ENCODE measurements at regions not wholly inside any gene's neighbourhood (a gene's known extent, or its start where the extent isn't known, plus 50 kb on each side); places are given as distances from the start of the nearest gene placed in this dataset.
"Not testable (repeated sequence)": the region's sequence is repeated elsewhere in the genome, so short reads cannot be mapped to it uniquely, and the experiment has no call there.

DNA sequence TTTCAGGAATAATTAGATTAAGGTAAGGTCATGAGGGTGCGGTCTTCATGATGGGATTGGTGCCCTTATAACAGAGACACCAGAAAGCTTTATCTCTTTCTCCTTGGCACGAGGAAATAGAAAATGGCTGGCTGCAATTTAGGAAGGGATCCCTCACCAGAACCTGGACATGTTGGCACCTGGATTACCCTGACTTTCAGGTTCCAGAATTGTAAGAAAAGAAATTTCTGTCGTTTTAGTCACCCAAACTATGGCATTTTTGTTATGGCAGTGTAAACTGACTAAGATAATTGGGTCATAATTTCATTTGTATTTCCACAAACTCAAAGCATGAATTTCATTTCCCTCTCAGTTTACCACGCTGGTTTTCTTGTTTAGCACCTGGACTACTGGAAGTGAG, 473.6 kb downstream of the PTH2R start:
- DNase-seq (ENCODE audit: low read depth): no peak
- no peaks in the 10 kb centered on the region for H3K36me3 ChIP-seq (ENCODE audit: control insufficient read depth, insufficient read depth, low read length)
- H3K27me3 ChIP-seq (ENCODE audit: control insufficient read depth, insufficient read depth, low read length): no peaks in the 10 kb centered on the region
- H3K4me3 ChIP-seq (ENCODE audit: low read depth, low read length): no peak overlapping the region
- TF ChIP-seq, protein P1, sequence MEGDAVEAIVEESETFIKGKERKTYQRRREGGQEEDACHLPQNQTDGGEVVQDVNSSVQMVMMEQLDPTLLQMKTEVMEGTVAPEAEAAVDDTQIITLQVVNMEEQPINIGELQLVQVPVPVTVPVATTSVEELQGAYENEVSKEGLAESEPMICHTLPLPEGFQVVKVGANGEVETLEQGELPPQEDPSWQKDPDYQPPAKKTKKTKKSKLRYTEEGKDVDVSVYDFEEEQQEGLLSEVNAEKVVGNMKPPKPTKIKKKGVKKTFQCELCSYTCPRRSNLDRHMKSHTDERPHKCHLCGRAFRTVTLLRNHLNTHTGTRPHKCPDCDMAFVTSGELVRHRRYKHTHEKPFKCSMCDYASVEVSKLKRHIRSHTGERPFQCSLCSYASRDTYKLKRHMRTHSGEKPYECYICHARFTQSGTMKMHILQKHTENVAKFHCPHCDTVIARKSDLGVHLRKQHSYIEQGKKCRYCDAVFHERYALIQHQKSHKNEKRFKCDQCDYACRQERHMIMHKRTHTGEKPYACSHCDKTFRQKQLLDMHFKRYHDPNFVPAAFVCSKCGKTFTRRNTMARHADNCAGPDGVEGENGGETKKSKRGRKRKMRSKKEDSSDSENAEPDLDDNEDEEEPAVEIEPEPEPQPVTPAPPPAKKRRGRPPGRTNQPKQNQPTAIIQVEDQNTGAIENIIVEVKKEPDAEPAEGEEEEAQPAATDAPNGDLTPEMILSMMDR (IDR thresholded peaks at IDR 0.05; ENCODE audit: insufficient read depth, low read length, severe bottlenecking): no peak
- FAIRE-seq: no peak

DNA sequence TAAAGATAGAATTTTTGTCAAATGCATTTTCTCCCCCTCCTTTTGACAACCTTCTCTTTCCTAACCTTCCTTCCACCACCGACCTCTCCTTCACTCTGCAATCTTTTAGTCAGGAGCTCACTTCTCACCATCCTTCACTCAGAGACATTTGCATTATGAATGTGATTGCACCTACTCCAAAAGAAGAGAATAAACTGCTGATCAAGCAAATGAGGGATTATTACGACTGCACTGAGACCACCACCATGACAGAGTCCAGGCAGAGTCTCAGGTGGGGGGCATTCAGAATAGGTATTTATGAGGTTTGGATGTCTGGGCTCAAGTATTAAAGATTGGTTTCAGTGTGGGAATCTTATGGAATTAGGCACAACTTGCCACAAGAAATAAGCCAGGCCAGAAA, 483.9 kb downstream of the PTH2R start:
- FAIRE-seq: no peak
- TF ChIP-seq, protein P1 (IDR thresholded peaks at IDR 0.05; ENCODE audit: insufficient read depth, low read length, severe bottlenecking): no peak
- DNase-seq (ENCODE audit: low read depth): no peak
- Histone ChIP-seq H3K36me3 (ENCODE audit: control insufficient read depth, insufficient read depth, low read length) (no peaks in the 10 kb centered on the region), H3K27me3 (ENCODE audit: control insufficient read depth, insufficient read depth, low read length) (no peaks in the 10 kb centered on the region), H3K4me3 (ENCODE audit: low read depth, low read length) (no peak overlapping the region)

DNA sequence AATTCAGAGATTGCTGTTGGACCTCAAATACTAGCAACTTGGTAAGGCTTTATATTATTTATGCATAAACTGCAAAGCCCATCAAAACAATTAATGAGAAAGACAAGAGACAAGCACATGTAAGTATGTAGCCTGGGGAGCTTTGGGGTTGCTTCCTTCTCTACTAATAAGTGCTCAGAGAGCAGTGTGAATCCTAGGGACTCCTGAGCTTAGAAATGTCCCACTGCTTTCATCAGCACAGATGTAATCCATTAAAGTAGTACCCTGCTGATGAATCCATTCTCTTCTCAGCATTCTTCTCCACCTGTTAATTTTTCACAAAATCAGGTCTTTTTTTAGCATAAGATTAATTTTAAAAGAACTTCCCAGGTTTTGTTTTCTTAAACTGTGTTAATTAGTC, 485.6 kb downstream of the PTH2R start:
- FAIRE-seq: no peak
- no peaks in the 10 kb centered on the region for H3K36me3 ChIP-seq (ENCODE audit: control insufficient read depth, insufficient read depth, low read length)
- H3K4me3 ChIP-seq (ENCODE audit: low read depth, low read length): no peak overlapping the region
- no peak for DNase-seq (ENCODE audit: low read depth)
- TF ChIP-seq, protein P1 (IDR thresholded peaks at IDR 0.05; ENCODE audit: insufficient read depth, low read length, severe bottlenecking): no peak
- no peaks in the 10 kb centered on the region for H3K27me3 ChIP-seq (ENCODE audit: control insufficient read depth, insufficient read depth, low read length)

DNA sequence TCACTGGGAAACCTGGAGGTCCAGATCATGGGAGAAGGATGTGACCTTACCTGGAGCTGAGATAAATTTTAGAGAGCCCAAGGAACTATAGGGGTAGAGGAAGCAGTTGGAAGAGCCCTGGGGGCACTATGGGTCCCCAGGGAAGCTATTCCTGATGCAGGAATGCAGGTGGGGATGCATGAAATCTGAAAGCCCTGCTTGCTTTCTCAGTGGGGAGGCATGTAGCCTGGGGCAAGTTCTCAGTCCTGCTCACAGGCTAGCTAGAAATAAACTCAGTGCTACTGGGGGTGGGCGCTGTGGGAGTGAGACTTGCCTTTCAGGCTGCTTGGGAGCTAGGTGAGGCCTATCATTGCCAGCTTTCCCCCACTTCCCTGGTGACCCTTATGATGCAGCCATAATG, 499.7 kb downstream of the PTH2R start:
- no peak for DNase-seq (ENCODE audit: low read depth)
- H3K36me3 ChIP-seq (ENCODE audit: control insufficient read depth, insufficient read depth, low read length): no peaks in the 10 kb centered on the region
- H3K4me3 ChIP-seq (ENCODE audit: low read depth, low read length): no peak overlapping the region
- TF ChIP-seq, protein P1 (IDR thresholded peaks at IDR 0.05; ENCODE audit: insufficient read depth, low read length, severe bottlenecking): no peak
- no peaks in the 10 kb centered on the region for H3K27me3 ChIP-seq (ENCODE audit: control insufficient read depth, insufficient read depth, low read length)
- FAIRE-seq: no peak

DNA sequence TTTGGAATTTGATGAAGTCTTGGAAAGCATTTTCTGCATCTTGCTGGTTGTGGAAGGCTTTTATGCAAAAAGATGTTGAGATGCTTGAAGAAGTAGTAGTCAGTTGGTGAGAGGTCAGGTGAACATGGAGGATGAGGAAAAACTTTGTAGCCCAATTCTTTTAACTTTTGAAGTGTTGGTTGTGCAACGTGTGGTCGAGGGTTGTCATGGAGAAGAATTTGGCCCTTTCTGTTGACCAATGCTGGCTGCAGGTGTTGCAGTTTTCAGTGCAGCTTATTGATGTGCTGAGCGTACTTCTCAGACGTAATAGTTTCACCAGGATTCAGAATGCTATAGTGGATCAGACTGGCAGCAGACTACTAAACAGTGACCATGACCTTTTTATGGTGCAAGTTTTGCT, 508.4 kb upstream of the MAP2 start:
- TF ChIP-seq, protein P1 (IDR thresholded peaks at IDR 0.05; ENCODE audit: insufficient read depth, low read length, severe bottlenecking): no peak
- H3K27me3 ChIP-seq (ENCODE audit: control insufficient read depth, insufficient read depth, low read length): no peaks in the 10 kb centered on the region
- no peaks in the 10 kb centered on the region for H3K36me3 ChIP-seq (ENCODE audit: control insufficient read depth, insufficient read depth, low read length)
- DNase-seq (ENCODE audit: low read depth) (no peak), FAIRE-seq (no peak)
- no peak overlapping the region for H3K4me3 ChIP-seq (ENCODE audit: low read depth, low read length)

DNA sequence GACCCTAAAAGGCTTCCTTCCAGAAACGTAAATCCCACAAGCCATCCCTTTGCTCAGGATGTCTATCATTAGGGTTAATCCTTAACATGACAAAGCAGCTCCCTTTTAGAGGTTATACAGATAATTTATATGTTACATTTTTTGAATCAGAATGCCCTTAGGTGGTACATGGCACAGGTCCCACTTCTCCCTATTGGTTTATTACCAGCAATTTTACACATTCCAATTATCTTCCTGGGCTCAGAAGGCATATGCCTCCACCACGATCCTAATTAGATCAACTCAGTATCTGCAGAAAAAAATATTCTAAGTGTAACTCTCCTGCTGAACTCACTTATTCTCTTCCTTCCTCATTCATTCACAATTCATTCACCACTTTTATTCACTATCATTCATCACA, 507.0 kb upstream of the MAP2 start:
- DNase-seq (ENCODE audit: low read depth) (no peak), FAIRE-seq (no peak)
- Histone ChIP-seq H3K4me3 (ENCODE audit: low read depth, low read length) (no peak overlapping the region), H3K27me3 (ENCODE audit: control insufficient read depth, insufficient read depth, low read length) (no peaks in the 10 kb centered on the region), H3K36me3 (ENCODE audit: control insufficient read depth, insufficient read depth, low read length) (no peaks in the 10 kb centered on the region)
- TF ChIP-seq, protein P1 (IDR thresholded peaks at IDR 0.05; ENCODE audit: insufficient read depth, low read length, severe bottlenecking): no peak

DNA sequence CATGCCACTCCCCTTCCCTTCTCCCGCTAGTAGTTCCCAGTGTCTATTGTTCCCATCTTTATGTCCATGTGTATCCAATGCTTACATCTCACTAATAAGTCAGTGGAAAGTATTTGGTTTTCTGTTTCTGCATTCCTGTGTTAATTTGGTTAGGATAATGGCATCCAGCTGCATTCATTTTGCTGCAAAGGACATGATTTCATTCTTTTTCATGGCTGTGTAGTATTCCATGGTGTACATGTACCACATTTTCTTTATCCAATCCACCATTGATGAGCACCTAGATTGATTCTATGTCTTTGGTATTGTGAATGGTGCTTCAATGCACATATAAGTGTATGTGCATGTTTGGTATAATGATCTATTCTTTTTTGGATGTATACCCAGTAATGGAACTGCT, 502.5 kb upstream of the MAP2 start:
- not testable (repeated sequence) for H3K4me3 ChIP-seq (ENCODE audit: low read depth, low read length); FAIRE-seq; DNase-seq (ENCODE audit: low read depth); H3K27me3 ChIP-seq (ENCODE audit: control insufficient read depth, insufficient read depth, low read length); H3K36me3 ChIP-seq (ENCODE audit: control insufficient read depth, insufficient read depth, low read length)
